NCI-H526 (cell line): ENCODE measurements at regions not wholly inside any gene's neighbourhood (a gene's known extent, or its start where the extent isn't known, plus 50 kb on each side); places are given as distances from the start of the nearest gene placed in this dataset.

ENCODE experiments used
- DNase-seq, 2 experiments: peaks; one replicate each; lab custom pipeline; 2025; lab: John Stamatoyannopoulos, UW

- DNase-seq: no peak
These were observed 160.5 kb downstream of the FGF18 start for GRCh38 chr5:171579976-171580411.

- no peak for DNase-seq
These were observed 161.2 kb downstream of the FGF18 start for GRCh38 chr5:171580502-171581265.

GRCh38 chr5:171581781-171582180 is 162.3 kb downstream of the FGF18 start:
- no peak for DNase-seq

- no peak for DNase-seq
These were observed 163.4 kb downstream of the FGF18 start for GRCh38 chr5:171582849-171583248.

- DNase-seq: no peak
These were observed 166.5 kb downstream of the FGF18 start for GRCh38 chr5:171585981-171586380.

- no peak for DNase-seq
These were observed 167.0 kb downstream of the FGF18 start for GRCh38 chr5:171586436-171586835.

GRCh38 chr5:171588046-171588445 is 168.6 kb downstream of the FGF18 start:
- DNase-seq: no peak

- no peak for DNase-seq
These were observed 169.3 kb downstream of the FGF18 start for GRCh38 chr5:171588790-171589189.

GRCh38 chr5:171589461-171589860 is 170.0 kb downstream of the FGF18 start:
- no peak for DNase-seq

- DNase-seq: no peak
These were observed 172.6 kb downstream of the FGF18 start for GRCh38 chr5:171592076-171592475.

- DNase-seq: no peak
These were observed 173.3 kb downstream of the FGF18 start for GRCh38 chr5:171592736-171593135.

- DNase-seq: no peak
These were observed 174.0 kb downstream of the FGF18 start for GRCh38 chr5:171593401-171593800.

GRCh38 chr5:171593976-171594375 is 174.5 kb downstream of the FGF18 start:
- DNase-seq: no peak

GRCh38 chr5:171595401-171595800 is 176.0 kb downstream of the FGF18 start:
- DNase-seq: no peak

GRCh38 chr5:171595801-171596231 is 176.4 kb downstream of the FGF18 start:
- DNase-seq: no peak

- no peak for DNase-seq
These were observed 177.0 kb downstream of the FGF18 start for GRCh38 chr5:171596391-171596878.

- no peak for DNase-seq
These were observed 178.6 kb downstream of the FGF18 start for GRCh38 chr5:171597946-171598640.

GRCh38 chr5:171598641-171599152 is 179.2 kb downstream of the FGF18 start:
- DNase-seq: no peak

GRCh38 chr5:171599411-171599810 is 180.0 kb downstream of the FGF18 start:
- no peak for DNase-seq

GRCh38 chr5:171599957-171600612 is 180.6 kb downstream of the FGF18 start:
- no peak for DNase-seq

- no peak for DNase-seq
These were observed 181.4 kb downstream of the FGF18 start for GRCh38 chr5:171600741-171601265.

- DNase-seq: no peak
These were observed 181.9 kb downstream of the FGF18 start for GRCh38 chr5:171601266-171601881.
